DMS114 treated with DMSO at 0.1 percent for 48 hours (cell line): ENCODE measurements at regions not wholly inside any gene's neighbourhood (a gene's known extent, or its start where the extent isn't known, plus 50 kb on each side); places are given as distances from the start of the nearest gene placed in this dataset.

Source experiments
- DNase-seq: peaks from one replicate; lab custom pipeline; 2025; ENCODE audit not compliant: unreplicated experiment; lab: John Stamatoyannopoulos, UW

DNA sequence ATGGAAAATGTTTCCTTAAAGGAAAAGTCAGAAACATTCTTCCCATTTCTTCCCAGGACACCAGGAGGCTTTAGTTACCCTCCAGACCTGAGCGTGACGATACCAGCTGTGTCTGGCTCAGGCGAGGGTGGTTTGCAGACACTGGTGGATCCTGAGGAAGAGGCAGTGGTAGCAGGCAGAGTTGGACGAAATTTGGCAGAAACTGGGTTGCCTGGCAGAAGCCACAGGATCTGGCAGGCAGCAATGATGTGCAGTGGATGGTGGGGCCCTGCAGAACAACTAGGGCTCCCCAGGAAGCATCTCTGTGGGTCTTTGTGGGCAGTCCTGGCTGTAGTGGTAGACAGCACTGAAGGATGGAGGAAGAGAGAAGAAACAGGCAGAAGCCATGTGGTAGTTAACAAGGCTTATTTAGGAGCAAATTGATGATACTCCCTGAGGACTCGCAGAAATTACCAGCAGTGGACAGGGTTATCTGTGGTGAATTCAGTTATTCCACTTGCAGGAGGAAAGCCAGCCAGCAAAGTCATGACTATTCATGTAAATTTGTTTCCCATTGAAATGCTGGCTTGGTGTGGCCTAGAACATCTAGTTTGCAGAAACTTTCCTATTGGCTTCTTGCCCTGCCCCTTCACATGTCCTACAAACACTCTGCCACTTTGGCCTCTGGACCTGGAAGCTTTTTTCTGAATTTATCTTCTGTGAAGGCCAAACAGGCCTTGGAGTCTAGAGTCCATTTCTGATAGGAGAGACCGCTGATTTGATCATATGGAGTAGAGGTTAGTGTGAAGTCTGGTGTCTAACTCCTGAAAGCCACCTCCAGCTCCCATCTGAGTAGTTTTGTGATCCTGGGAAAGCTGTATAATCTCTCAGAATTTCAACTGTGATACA is 212.0 kb downstream of the DMRT2 start:
- no peak for DNase-seq

DNA sequence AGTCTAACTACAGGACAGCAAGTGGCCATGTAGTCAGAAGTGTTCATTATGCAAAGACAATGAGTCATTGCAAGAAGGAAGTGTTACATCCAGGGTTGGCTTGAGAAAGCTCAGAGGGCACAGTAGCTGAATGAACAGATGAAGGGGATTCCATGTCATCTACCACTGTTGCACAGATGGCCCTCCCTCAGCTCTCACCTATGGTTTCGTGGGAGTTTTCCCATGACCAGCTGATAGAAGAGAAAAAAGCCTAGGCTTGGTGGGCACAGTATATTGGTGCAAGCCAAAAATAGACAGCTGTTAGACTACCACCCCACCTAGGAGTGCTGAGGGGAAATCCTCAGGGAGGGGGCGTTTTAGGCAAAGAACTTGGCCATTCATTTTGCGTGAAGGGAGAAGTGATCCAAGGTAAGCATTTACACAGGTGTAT is 217.0 kb downstream of the DMRT2 start:
- DNase-seq = no peak

DNA sequence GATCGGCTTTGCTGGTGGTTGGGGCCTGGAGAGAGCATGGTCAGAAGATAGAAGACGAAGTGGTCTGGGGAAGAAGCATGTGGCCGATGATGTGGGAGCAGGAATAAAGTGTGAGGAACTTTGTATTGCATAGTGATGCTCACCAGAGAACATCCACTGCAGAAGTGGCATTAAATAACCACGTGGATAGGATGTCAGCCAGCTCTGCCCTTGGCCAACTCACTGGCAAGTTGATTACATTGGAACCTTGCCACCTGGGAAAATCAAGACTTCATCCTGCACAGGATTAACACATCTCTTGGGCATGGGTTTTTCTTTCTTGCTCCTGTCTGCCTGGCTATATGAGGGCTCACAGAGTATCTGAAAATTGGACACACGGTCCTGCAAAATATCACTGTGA is 217.4 kb downstream of the DMRT2 start:
- no peak for DNase-seq

DNA sequence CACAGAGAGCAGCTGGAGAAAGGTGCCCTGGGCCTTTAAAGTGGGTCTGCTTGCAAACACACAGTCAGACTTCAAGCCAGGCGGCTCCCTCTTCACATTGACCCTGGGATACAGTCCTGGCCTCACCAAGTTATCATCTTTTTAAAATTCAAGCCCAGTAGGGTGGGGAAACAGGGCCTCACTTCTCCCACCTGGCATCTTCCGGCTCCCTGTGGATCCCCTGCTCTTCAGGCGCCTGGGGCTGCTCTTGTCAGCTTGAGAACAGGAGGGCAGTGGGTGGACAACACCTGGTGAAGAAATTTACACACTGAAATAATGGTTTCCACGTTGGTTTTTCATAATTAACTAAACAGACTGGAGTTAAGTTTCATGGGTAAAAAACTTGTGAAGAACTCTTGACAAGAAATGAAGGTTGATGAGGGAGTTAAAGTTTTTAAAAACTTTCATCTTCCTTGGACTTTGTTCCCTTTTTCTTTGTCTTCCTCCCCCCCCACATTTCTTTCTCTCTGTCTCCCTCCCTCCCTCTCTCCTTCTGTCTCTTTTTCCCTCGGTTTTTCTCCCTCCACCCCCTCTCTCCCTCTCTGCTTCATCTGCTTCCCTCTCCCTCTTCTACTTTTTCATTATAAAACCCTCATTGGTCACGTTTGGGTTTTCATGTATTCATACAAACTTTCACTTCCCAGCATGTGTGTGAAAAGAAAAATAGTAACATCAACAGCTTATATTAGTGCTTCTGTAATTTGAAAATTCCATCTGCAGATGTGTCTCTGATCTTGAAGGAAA is 219.6 kb downstream of the DMRT2 start:
- DNase-seq = no peak

DNA sequence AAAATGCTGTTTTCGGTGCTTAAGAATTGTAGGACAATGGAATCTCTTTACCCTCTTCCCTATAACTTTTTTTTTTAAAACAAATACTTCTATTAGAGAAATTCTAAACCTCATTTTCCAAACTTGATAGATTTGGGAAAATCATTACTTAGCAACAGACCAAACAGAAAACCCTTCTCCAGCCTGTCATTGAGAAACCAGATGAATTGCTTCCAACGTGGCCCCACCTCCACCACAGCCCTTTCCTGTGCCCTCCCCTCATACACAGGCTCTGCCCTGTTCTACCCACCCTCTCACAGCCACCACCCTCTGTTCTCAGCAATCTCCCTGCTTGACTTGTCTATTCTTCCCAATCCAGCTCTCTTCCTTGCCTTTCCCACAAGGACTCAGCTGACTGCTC is 221.2 kb downstream of the DMRT2 start:
- DNase-seq = no peak

DNA sequence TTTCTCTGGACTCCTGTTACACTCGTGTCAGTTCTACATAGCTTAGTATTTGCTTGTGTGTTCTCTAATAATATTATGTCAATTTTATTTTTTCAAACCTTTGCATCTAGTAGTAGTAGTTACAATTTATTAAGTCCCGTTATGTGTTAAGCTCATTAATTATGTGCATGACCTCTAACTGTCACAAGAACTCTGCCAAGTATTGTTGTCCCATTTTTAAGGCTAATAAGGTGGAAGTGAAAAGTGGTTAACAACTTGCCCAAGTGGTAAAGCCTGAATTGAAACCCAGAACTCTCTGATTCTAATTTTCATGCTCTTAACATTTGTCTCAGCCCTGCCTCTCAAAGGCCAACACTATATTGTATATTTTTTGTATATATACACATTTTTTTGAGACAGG is 221.6 kb downstream of the DMRT2 start:
- no peak for DNase-seq

DNA sequence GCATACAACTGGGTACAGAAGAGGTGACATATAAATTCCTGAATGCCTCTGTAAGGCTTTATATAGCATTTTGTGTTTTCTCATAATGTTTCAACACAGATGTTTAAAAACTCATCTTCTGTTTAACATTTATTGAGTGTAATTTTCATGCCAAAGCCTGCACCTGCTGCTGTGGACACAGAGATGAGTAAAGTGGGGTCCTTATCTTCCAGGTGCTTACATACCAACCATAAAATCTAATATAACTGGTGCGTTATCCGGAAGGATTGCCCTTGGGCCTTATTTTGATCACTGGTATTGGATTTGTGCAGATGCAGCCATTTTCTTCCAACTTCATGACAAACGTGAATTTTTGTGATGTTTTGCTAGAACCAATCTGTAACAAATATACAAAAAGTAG is 222.3 kb downstream of the DMRT2 start:
- no peak for DNase-seq

DNA sequence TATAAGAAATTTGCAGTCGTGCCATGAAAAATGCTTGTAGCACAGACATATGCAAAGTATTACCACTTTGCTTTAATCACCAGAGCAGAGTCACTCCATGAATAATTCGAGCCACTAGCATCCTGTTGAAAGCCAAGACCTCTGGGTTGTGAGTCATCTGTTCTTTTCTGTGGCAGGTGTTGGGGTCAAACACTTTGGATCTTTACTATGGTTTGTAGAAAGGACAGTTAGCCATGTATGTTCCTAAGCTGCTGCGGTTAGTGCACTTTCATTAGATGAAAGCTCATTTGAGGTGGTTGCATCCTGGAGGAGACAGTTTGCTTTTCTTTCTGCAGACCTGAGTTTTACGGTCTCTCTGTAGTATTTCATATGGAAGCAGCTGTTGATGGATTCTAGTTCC is 223.7 kb downstream of the DMRT2 start:
- no peak for DNase-seq

DNA sequence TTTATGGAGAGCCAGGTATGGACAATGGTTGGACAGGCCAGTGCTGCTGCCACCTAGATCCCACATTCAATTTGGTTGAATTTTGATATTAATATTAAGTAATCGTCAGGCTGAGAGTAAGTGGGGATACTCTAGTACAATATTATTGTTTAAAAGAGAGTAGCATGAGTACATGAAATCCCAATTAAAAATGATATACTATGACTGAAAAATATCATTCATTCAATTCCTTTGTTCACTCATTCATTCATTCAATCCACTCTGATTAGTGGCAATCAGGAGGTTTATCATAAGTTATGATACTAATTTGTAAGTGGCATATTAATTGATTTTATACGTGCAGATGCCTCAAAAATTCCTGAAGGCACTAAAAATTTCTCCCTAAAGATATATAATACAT is 224.2 kb downstream of the DMRT2 start:
- no peak for DNase-seq

DNA sequence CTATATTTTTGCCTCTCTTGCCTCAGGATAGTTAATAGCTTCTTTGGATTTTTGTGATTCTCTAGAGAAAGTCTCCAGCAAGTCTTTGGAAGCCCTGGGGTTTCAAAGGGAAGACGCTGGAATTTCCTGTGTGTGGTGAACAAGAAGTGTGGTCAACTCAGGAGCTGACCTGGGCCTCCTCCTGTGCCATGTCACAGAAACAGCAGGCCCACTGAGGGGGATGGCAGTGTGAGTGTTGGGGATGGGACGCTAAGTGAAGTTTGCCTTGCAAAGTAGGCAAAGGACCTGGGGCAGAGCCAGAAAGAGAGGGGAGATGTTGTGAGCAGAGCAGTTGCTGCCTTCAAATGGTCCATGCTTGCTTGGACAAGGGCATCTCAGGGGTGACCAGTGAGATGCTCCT is 226.3 kb downstream of the DMRT2 start:
- no peak for DNase-seq

DNA sequence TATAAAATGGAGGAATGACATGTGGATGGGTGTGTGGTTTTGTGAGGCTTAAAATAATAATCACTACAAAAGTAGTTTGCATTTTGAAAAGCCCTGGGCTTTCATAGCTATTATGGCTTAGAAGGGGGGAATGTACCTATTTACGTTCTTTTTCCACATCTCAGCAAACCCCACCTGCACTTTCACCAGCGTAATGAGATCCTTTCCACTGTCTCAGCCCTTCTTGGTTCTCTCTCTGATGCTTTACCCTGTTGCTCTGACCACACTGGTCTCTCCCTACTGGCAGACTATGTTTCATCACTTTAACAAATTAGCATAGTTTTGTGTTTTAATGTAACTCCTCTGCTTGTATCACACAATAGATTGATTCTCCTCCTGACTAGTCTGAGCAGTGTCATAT is 234.6 kb downstream of the DMRT2 start:
- no peak for DNase-seq

DNA sequence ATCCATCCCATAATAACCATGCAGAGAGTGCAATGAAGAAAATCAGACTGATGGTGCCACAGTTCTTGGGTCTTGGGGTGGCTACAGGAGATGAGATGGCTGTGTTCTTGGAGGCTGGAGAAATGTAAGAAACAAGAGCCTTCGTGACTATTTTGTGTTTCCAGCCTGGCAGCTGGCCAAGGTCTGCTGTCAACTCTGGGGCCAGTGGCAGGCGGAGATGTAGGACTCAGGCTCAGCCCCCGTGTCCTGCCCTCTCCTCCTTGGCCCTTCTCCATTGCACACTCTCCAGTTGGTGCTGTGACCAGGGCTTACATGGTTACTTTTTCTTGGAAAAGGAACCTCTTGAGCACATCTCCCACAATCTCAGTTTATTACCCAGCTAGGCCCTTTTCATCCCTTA is 235.4 kb downstream of the DMRT2 start:
- DNase-seq = no peak

DNA sequence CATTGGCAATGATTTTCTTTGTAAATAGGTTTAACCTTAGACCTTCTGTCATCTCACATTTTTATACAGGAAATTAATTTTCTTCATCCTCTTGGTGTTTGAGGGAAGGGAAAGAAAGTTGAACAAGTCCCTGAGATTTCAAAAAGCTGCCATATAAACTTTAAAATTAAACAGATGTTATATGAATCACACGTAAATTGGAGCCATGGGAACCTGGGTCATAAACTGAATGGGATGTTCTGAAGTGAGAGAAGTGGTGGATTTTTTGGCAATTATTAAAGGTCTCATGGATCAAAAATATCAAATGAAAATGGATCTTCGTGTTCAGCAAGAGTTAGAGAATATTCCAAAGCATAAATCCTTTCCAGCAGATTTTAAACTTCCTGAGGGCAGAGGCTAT is 242.2 kb downstream of the DMRT2 start:
- DNase-seq = no peak

DNA sequence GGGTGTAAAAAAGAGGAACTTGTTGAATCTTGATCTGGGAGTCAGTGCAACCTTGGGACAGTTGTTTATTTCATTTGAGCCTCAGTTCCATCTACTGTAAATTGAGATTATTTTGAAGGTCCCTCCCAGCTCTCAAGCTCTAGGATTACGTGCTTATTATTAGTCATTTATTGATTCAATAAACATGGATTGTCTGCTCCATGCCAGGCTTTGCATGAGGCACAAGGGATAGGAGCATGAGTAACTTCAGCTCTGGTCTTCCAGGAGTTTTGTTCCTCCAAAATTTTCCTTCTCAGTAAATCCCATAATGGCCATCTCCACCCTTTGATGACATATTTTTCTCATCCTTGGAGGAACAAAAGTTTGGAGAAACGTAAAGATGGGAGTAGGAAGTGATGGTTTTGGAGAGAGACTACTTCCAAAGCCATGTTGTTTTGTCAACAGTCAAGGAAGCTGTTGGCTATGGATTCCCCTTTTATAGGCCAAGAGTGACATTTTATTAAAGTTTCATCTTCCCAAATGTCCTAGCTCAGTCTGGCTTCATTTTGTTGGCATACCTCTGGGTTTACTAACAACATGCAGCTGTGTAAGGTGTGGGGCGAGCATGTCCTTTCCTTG is 244.6 kb downstream of the DMRT2 start:
- DNase-seq = no peak

DNA sequence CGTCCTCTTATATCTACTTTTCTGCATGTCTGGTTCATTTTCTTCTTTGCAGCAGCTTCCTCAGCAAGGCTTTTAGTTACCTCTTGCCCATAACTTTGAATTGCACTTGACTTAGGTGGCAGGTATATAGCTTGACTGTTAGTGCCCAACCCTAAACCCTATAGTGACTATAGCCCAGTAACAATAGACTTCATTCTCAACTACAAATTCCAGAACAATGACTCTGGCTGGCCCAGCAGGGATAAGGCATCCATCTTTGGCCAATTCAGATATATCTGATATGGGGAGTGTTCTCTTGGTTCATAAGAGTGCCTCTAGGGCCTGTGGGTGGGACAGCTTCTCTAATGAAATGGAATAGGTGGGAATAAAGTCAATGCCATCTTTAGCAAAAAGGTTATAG is 246.2 kb downstream of the DMRT2 start:
- no peak for DNase-seq

DNA sequence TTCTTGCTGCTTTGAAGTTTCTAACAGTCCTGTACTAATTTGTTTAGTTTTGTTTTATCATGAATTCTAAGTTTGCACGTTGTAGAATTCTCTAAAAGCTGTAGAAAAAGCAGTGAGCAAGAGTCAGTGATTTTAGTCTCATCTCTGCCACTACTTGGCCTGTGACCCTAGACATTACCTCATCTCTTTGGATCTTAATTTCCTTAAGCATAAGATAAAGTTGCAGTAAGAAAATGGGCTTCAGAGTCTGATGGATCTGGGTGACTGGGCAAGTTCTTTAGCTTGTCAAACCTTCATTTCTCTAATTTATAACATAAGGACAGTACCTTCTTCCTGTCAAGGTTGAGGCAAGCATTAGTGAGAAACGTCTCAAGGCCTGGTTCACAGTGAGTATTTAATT is 247.9 kb downstream of the DMRT2 start:
- DNase-seq = no peak

DNA sequence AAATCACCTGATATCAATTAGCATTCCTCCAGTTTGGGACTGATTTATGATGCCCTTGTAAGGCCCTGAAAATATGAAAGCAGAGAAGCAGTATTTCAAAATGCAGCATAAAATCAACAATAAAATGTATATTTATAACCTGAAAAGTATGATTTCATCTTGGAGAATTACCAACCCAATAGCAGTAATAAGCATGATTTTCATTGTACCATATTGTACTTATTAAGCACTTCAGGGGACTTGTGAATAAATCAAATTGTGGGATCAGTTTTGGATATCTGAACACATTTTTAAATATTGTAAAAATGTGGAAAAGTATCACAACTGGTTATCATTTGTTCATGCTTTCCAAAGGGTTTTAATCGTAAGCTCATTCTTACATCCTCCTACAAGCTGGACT is 250.8 kb downstream of the DMRT2 start:
- DNase-seq = no peak

DNA sequence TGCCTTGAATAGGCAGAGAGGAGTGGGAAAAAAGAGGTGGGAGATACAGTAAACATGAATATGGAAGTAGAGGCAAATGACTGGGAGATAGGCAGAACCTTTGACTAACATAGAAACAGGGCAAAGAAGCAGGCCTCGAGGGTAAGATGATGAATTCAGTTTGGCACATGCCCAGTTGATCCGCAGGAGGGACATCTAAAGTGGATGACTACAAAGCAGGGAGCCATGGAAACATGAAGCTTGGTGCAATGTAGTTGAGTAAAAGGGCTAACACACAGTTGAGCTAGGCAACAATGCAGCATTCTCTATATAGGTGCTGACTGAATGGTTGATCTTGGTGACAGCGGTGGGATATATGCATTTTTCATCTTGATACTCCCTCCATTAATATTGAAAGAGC is 253.8 kb downstream of the DMRT2 start:
- DNase-seq = no peak

DNA sequence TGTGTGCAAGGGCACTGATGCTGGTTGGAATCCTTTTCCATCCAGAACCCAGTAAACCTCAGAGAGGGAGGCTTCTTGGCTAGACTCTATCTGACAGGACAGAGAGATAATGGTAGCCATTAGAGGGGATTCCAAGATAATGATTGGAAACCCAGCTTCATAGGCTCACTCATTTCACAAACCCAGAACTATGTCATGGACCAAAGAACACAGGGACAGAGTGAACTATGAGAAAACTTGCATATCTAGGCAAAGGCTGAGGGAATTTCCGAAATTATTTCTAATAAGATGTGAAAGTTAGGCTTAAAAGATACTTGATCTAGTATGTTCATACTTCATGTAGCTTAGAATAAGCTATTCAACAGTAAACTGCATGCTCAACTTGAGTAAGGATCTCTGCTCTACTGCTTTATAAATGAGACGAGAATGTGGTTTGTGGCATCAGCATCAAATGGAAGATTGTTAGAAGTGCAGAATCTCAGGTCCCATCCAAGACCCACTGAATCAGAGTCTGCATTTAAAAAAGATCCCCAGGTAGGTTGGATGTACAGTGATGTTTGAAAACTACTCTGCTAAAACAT is 261.4 kb downstream of the DMRT2 start:
- no peak for DNase-seq

DNA sequence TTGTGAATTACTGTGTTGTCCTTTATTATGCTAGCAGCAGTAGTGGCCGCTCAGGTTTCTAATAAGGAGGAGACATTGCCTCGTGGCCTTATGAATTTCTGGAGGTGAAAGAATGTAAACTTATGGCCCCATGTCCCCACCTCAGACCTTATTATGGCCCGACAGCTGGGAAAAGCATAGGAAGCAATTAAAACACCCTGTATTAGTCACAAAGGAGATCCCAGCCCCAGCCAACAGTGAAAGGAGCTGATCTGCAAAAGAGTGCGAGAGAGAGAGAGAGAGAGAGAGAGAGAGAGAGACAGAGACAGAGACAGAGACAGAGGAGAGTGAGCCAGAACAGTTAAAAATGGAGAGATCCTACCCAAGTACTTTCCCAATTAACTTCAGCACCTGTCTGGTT is 269.3 kb downstream of the DMRT2 start:
- DNase-seq = no peak

DNA sequence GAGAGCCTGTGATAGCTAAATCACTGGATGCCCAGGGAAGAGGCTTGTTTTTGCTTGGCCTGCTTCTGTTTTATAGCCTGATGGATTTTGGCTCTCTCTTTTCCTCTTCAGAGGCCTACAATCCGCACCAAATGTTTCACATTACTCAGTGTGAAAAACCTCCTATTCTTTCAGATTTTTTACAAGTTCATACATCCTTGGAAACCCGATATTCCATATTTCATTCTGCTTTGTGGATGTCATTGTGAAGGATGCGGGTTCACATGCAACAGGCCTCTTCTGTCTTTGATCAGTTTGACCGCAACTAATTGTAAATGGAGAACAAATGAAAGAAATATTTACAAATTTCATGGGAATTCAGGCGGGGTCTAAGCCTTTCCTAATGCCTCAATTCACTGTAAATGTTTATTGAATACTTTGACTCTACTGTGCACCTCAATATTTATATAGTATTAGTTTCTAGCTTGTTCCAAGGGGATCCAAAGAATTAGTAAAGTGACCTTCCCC is 269.9 kb downstream of the DMRT2 start:
- DNase-seq = no peak
